ENCODE measurements at regions not wholly inside any gene's neighbourhood (a gene's known extent, or its start where the extent isn't known, plus 50 kb on each side); places are given as distances from the start of the nearest gene placed in this dataset.

DNA sequence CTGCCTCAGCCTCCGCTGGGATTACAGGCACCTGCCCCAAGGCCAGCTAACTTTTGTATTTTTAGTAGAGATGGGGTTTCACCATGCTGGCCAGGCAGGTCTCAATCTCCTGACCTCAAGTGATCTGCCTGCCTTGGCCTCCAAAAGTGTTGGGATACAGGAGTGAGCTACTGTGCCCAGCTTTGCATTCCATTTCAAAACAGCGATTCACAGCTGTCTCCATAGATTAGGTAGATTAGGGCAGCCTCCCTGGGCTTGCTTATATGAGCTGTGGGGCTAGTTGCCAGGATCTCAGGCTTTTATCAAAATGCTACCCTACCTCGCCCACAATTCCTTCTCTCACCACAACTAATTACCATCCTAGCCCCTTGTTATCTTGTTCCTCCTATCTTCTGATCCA is 176.4 kb upstream of the ZKSCAN2 start:
- ChIA-PET CTCF (no interaction called here), POLR2A (no interaction called here)
- TF ChIP-seq, protein P1, sequence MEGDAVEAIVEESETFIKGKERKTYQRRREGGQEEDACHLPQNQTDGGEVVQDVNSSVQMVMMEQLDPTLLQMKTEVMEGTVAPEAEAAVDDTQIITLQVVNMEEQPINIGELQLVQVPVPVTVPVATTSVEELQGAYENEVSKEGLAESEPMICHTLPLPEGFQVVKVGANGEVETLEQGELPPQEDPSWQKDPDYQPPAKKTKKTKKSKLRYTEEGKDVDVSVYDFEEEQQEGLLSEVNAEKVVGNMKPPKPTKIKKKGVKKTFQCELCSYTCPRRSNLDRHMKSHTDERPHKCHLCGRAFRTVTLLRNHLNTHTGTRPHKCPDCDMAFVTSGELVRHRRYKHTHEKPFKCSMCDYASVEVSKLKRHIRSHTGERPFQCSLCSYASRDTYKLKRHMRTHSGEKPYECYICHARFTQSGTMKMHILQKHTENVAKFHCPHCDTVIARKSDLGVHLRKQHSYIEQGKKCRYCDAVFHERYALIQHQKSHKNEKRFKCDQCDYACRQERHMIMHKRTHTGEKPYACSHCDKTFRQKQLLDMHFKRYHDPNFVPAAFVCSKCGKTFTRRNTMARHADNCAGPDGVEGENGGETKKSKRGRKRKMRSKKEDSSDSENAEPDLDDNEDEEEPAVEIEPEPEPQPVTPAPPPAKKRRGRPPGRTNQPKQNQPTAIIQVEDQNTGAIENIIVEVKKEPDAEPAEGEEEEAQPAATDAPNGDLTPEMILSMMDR (IDR thresholded peaks at IDR 0.05; ENCODE audit: insufficient read depth in 1 of 2, low read depth in 1 of 2, low read length in 1 of 2, severe bottlenecking in 1 of 2, unreplicated experiment in 1 of 2): no peak
- Mint-ChIP-seq H3K36me3 (ENCODE audit: insufficient read depth, unreplicated experiment) (no peaks in the 10 kb centered on the region), H3K9me3 (ENCODE audit: unreplicated experiment) (no peaks in the 10 kb centered on the region), H3K27ac (ENCODE audit: unreplicated experiment) (no peak overlapping the region), H3K4me3 (ENCODE audit: unreplicated experiment) (no peak overlapping the region), H3K27me3 (ENCODE audit: insufficient read depth, unreplicated experiment) (peaks cover 7% of the 10 kb centered on the region), H3K4me1 (ENCODE audit: low read depth, unreplicated experiment) (no peaks in the 10 kb centered on the region)
- Histone ChIP-seq H3K36me3 (ENCODE audit: control insufficient read depth, insufficient read depth, low read length) (no peaks in the 10 kb centered on the region), H3K4me1 (no peaks in the 10 kb centered on the region), H3K9me3 (no peaks in the 10 kb centered on the region), H3K27me3 (replicated peaks; ENCODE audit: control insufficient read depth, insufficient read depth, low read length) (no peaks in the 10 kb centered on the region), H3K4me3 (ENCODE audit: low read depth, low read length) (no peak overlapping the region)
- intact Hi-C loops (cut with micrococcal nuclease; ENCODE audit: unreplicated experiment): no loop called here
- BruUV-seq (replicated peaks): no TSS peak
- no peak for DNase-seq

DNA sequence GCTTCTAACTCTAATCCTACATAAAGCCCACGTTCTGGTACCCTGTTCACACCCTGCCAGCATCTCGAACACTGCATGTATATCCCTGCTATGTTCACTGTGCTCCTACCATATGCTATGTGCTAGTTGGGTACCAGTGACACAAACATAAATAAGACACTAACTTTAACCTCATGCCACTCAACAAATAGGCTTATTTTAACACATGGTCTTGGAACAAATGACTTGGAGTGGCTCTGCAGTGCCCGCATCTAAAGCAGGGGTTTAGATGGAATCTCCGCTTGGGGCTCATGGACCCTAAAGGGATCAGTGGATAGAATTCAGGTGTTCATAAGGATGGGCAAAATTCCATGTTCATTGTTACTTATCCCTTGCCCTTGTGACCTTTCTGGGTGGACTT is 175.7 kb upstream of the ZKSCAN2 start:
- Mint-ChIP-seq H3K27me3 (ENCODE audit: insufficient read depth, unreplicated experiment) (peaks cover 7% of the 10 kb centered on the region), H3K4me3 (ENCODE audit: unreplicated experiment) (no peak overlapping the region), H3K9me3 (ENCODE audit: unreplicated experiment) (no peaks in the 10 kb centered on the region), H3K4me1 (ENCODE audit: low read depth, unreplicated experiment) (no peaks in the 10 kb centered on the region), H3K36me3 (ENCODE audit: insufficient read depth, unreplicated experiment) (no peaks in the 10 kb centered on the region), H3K27ac (ENCODE audit: unreplicated experiment) (no peak overlapping the region)
- BruUV-seq (replicated peaks): no TSS peak
- ChIA-PET CTCF (no interaction called here), POLR2A (no interaction called here)
- intact Hi-C loops (cut with micrococcal nuclease; ENCODE audit: unreplicated experiment): no loop called here
- no peaks in the 10 kb centered on the region for H3K27me3 ChIP-seq (replicated peaks; ENCODE audit: control insufficient read depth, insufficient read depth, low read length)
- no peaks in the 10 kb centered on the region for H3K36me3 ChIP-seq (ENCODE audit: control insufficient read depth, insufficient read depth, low read length)
- H3K4me3 ChIP-seq (ENCODE audit: low read depth, low read length): no peak overlapping the region
- no peaks in the 10 kb centered on the region for H3K9me3 ChIP-seq
- TF ChIP-seq, protein P1 (IDR thresholded peaks at IDR 0.05; ENCODE audit: insufficient read depth in 1 of 2, low read depth in 1 of 2, low read length in 1 of 2, severe bottlenecking in 1 of 2, unreplicated experiment in 1 of 2): no peak
- no peak for DNase-seq
- H3K4me1 ChIP-seq: no peaks in the 10 kb centered on the region

DNA sequence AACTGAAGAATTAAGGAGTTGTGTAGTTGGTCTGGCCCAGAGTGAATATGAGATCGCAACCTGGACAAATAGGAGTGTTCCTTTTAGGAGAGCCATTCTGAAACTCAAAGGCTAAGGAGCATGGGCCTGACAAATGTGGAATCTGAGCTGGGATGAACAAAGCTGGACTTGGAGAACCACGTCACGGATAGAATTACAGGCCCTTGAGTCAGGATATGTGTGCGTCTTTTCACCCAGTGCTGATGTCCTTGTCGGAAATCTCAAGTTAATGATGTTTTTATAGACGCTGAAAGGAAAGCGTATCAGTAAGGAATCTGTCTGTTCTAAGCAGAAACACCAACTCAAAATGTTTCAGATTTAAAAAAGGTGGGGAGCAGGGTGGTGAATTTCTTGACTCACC is 173.8 kb upstream of the ZKSCAN2 start:
- no peaks in the 10 kb centered on the region for H3K9me3 ChIP-seq
- ChIA-PET POLR2A (no interaction called here), CTCF (no interaction called here)
- H3K36me3 ChIP-seq (ENCODE audit: control insufficient read depth, insufficient read depth, low read length): no peaks in the 10 kb centered on the region
- TF ChIP-seq, protein P1 (IDR thresholded peaks at IDR 0.05; ENCODE audit: insufficient read depth in 1 of 2, low read depth in 1 of 2, low read length in 1 of 2, severe bottlenecking in 1 of 2, unreplicated experiment in 1 of 2): no peak
- H3K4me3 ChIP-seq (ENCODE audit: low read depth, low read length): no peak overlapping the region
- no peak for DNase-seq
- no peaks in the 10 kb centered on the region for H3K4me1 Mint-ChIP-seq (ENCODE audit: low read depth, unreplicated experiment)
- peaks cover 7% of the 10 kb centered on the region for H3K27me3 Mint-ChIP-seq (ENCODE audit: insufficient read depth, unreplicated experiment)
- no TSS peak for BruUV-seq (replicated peaks)
- no peak overlapping the region for H3K27ac Mint-ChIP-seq (ENCODE audit: unreplicated experiment)
- no peaks in the 10 kb centered on the region for H3K9me3 Mint-ChIP-seq (ENCODE audit: unreplicated experiment)
- no peaks in the 10 kb centered on the region for H3K36me3 Mint-ChIP-seq (ENCODE audit: insufficient read depth, unreplicated experiment)
- intact Hi-C loops (cut with micrococcal nuclease; ENCODE audit: unreplicated experiment): no loop called here
- H3K4me3 Mint-ChIP-seq (ENCODE audit: unreplicated experiment): no peak overlapping the region
- H3K4me1 ChIP-seq: no peaks in the 10 kb centered on the region
- no peaks in the 10 kb centered on the region for H3K27me3 ChIP-seq (replicated peaks; ENCODE audit: control insufficient read depth, insufficient read depth, low read length)

All from Caco-2 (cell line).